ENCODE measurements at regions not wholly inside any gene's neighbourhood (a gene's known extent, or its start where the extent isn't known, plus 50 kb on each side); places are given as distances from the start of the nearest gene placed in this dataset.
"Not testable (repeated sequence)": the region's sequence is repeated elsewhere in the genome, so short reads cannot be mapped to it uniquely, and the experiment has no call there.

GRCh38 chr15:22387691-22388090 lies 71.0 kb upstream of the GOLGA6L22 start:
- POLR2A ChIA-PET (ENCODE audit: partially characterized antibody); H3K27ac ChIP-seq (ENCODE audit: low read depth, low read length); H3K9me3 ChIP-seq (ENCODE audit: control insufficient read depth in 1 of 2, low read length in 2 of 2); H3K27me3 Mint-ChIP-seq; H3K36me3 Mint-ChIP-seq; H3K27me3 ChIP-seq (ENCODE audit: insufficient read depth, low read length); H3K4me3 Mint-ChIP-seq; H3K36me3 ChIP-seq (ENCODE audit: insufficient read depth, low read length); CTCF ChIA-PET (ENCODE audit: partially characterized antibody); H3K4me1 Mint-ChIP-seq; H3K4me3 ChIP-seq (ENCODE audit: low read length in 2 of 2); H3K9me3 Mint-ChIP-seq; H3K27ac Mint-ChIP-seq; H3K4me1 ChIP-seq (ENCODE audit: insufficient read depth, low read length); intact Hi-C loops (cut with micrococcal nuclease); DNase-seq: not testable (repeated sequence)

- H3K27ac Mint-ChIP-seq; H3K4me3 ChIP-seq (ENCODE audit: low read length in 2 of 2); CTCF ChIA-PET (ENCODE audit: partially characterized antibody); H3K36me3 Mint-ChIP-seq; H3K9me3 Mint-ChIP-seq; H3K36me3 ChIP-seq (ENCODE audit: insufficient read depth, low read length); H3K4me3 Mint-ChIP-seq; H3K27ac ChIP-seq (ENCODE audit: low read depth, low read length); H3K4me1 Mint-ChIP-seq; H3K4me1 ChIP-seq (ENCODE audit: insufficient read depth, low read length); H3K9me3 ChIP-seq (ENCODE audit: control insufficient read depth in 1 of 2, low read length in 2 of 2); DNase-seq; H3K27me3 ChIP-seq (ENCODE audit: insufficient read depth, low read length); POLR2A ChIA-PET (ENCODE audit: partially characterized antibody); intact Hi-C loops (cut with micrococcal nuclease); H3K27me3 Mint-ChIP-seq: not testable (repeated sequence)
Measured at GRCh38 chr15:22388365-22388764, 70.3 kb upstream of the GOLGA6L22 start.

- H3K4me3 ChIP-seq (ENCODE audit: low read length in 2 of 2); H3K9me3 ChIP-seq (ENCODE audit: control insufficient read depth in 1 of 2, low read length in 2 of 2); H3K27me3 ChIP-seq (ENCODE audit: insufficient read depth, low read length); DNase-seq; intact Hi-C loops (cut with micrococcal nuclease); CTCF ChIA-PET (ENCODE audit: partially characterized antibody); H3K27ac Mint-ChIP-seq; H3K9me3 Mint-ChIP-seq; H3K4me1 ChIP-seq (ENCODE audit: insufficient read depth, low read length); H3K4me1 Mint-ChIP-seq; H3K4me3 Mint-ChIP-seq; H3K27ac ChIP-seq (ENCODE audit: low read depth, low read length); H3K36me3 ChIP-seq (ENCODE audit: insufficient read depth, low read length); H3K36me3 Mint-ChIP-seq; POLR2A ChIA-PET (ENCODE audit: partially characterized antibody); H3K27me3 Mint-ChIP-seq: not testable (repeated sequence)
Measured at GRCh38 chr15:22401207-22401606, 57.5 kb upstream of the GOLGA6L22 start.

- H3K4me1 ChIP-seq (ENCODE audit: insufficient read depth, low read length); CTCF ChIA-PET (ENCODE audit: partially characterized antibody); H3K27ac ChIP-seq (ENCODE audit: low read depth, low read length); intact Hi-C loops (cut with micrococcal nuclease); DNase-seq; H3K27me3 Mint-ChIP-seq; H3K9me3 Mint-ChIP-seq; POLR2A ChIA-PET (ENCODE audit: partially characterized antibody); H3K27ac Mint-ChIP-seq; H3K4me1 Mint-ChIP-seq; H3K36me3 ChIP-seq (ENCODE audit: insufficient read depth, low read length); H3K4me3 Mint-ChIP-seq; H3K27me3 ChIP-seq (ENCODE audit: insufficient read depth, low read length); H3K36me3 Mint-ChIP-seq; H3K4me3 ChIP-seq (ENCODE audit: low read length in 2 of 2); H3K9me3 ChIP-seq (ENCODE audit: control insufficient read depth in 1 of 2, low read length in 2 of 2): not testable (repeated sequence)
Measured at GRCh38 chr15:22401703-22402102, 57.0 kb upstream of the GOLGA6L22 start.

GRCh38 chr15:22405765-22406164 lies 52.9 kb upstream of the GOLGA6L22 start:
- H3K36me3 Mint-ChIP-seq; H3K4me1 Mint-ChIP-seq; intact Hi-C loops (cut with micrococcal nuclease); H3K27ac ChIP-seq (ENCODE audit: low read depth, low read length); DNase-seq; H3K36me3 ChIP-seq (ENCODE audit: insufficient read depth, low read length); H3K4me3 Mint-ChIP-seq; H3K4me3 ChIP-seq (ENCODE audit: low read length in 2 of 2); POLR2A ChIA-PET (ENCODE audit: partially characterized antibody); H3K27me3 Mint-ChIP-seq; H3K9me3 ChIP-seq (ENCODE audit: control insufficient read depth in 1 of 2, low read length in 2 of 2); H3K4me1 ChIP-seq (ENCODE audit: insufficient read depth, low read length); H3K9me3 Mint-ChIP-seq; H3K27me3 ChIP-seq (ENCODE audit: insufficient read depth, low read length); CTCF ChIA-PET (ENCODE audit: partially characterized antibody); H3K27ac Mint-ChIP-seq: not testable (repeated sequence)

Measured in CD4-positive, alpha-beta memory T cell (primary cell).